Ishikawa (cell line): ENCODE measurements at regions not wholly inside any gene's neighbourhood (a gene's known extent, or its start where the extent isn't known, plus 50 kb on each side); places are given as distances from the start of the nearest gene placed in this dataset.

Experiments
- CEBPB ChIP-seq: IDR thresholded peaks from 2 replicates; pipeline ENCODE4 v1.6.1; 2012
- CREB1 ChIP-seq: IDR thresholded peaks from 2 replicates; pipeline ENCODE4 v1.6.1; 2012; ENCODE audit warnings: low read depth
- EGR1 ChIP-seq: IDR thresholded peaks from 2 replicates; pipeline ENCODE4 v1.6.1; 2012
- EP300 ChIP-seq: IDR thresholded peaks from 2 replicates; pipeline ENCODE4 v1.6.1; 2012; ENCODE audit warnings: borderline replicate concordance
- FOXM1 ChIP-seq: IDR thresholded peaks from 2 replicates; pipeline ENCODE4 v1.6.1; 2012; ENCODE audit warnings: low read depth, borderline replicate concordance
- NFIC ChIP-seq: IDR thresholded peaks from 2 replicates; pipeline ENCODE4 v1.6.1; 2012
- RAD21 ChIP-seq: IDR thresholded peaks from 2 replicates; pipeline ENCODE4 v1.6.1; 2012; ENCODE audit warnings: low read depth
- TAF1 ChIP-seq: IDR thresholded peaks from 2 replicates; pipeline ENCODE4 v1.6.1; 2012; ENCODE audit warnings: low read depth, mild to moderate bottlenecking
- TCF12 ChIP-seq: IDR thresholded peaks from 2 replicates; pipeline ENCODE4 v1.6.1; 2012; ENCODE audit warnings: low read depth
- TEAD4 ChIP-seq: IDR thresholded peaks from 2 replicates; pipeline ENCODE4 v1.6.1; 2012
- YY1 ChIP-seq: IDR thresholded peaks from 2 replicates; pipeline ENCODE4 v1.6.1; 2012; ENCODE audit warnings: low read depth
- ZBTB7A ChIP-seq: IDR thresholded peaks from 2 replicates; pipeline ENCODE4 v1.6.1; 2012; ENCODE audit warnings: low read depth
- TF ChIP-seq, protein P1 (sequence below): IDR thresholded peaks from 2 replicates; pipeline ENCODE4 v1.6.1; 2012; ENCODE audit warnings: low read depth, mild to moderate bottlenecking
- TF ChIP-seq, protein P2 (sequence below): IDR thresholded peaks from 2 replicates; pipeline ENCODE4 v1.6.1; 2012
- TF ChIP-seq, protein P3 (sequence below): IDR thresholded peaks from 2 replicates; pipeline ENCODE4 v1.6.1; 2012

DNA sequence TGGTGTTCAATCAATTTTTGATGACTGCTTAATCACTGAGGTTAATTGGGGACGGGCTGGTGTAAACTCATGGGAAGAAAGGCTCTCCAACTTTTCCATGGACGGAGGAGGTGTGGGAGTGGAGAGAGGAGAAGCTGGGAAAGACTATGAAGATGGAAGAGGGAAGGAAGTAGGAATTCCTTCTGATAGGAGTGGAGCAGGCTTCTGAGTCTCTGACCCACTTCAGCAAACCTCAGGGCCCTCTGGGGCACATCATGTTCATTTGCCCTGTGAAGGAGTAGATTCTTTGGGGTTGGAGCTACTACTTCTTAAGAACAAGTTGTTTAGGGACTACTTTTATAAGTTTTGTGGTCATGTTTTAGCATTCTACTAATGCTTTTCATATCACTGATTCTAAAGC, 87.0 kb upstream of the MAP4K3 start:
- TF ChIP-seq CEBPB = no peak
- TF ChIP-seq EP300 = no peak

DNA sequence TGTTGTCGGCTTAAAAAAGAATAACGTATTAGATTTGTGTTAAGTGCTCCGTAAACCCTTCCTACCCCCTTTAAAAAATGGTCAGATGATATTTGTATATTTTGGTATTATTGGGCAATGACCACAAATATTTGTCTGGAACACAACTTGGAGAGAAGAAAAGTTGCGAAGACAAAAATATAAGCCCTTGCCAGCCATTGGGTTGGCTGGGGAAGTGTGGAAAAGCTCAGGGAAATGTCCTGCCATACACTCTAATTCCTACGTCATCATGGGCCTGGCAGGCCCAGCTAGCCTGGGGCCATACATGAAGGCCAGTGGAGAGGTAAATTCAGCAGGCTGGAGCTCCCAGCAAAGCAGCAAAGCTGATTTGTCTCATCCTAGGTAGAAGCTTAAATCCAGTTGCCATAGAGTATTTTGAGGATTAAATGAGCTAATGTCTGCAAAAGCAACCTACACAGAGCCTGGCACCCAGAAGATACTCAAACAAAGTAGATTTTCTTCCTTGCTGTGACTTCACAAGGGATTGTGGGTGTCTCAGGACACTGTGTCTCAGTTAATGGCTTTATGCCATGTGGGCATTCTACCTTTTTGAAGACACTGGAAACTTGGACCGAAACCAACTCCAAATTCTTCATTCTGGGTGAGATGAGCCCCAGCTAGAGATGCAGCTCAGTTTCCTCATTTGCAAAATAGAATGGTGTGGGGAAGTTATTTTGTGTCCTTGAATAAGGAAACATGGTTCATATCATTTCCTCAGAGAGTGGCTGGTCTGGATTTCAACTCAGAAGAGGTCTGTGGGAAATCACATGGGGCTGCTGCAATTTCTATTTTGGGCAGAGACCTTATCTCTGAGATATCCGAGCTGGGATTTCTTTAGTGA, 87.9 kb upstream of the MAP4K3 start:
- TF ChIP-seq TAF1 (no peak), TCF12 (no peak), FOXM1 (no peak), EGR1 (no peak), CREB1 (no peak), CEBPB (no peak), NFIC (no peak), RAD21 (no peak), TEAD4 (no peak), YY1 (no peak), EP300 (no peak), ZBTB7A (no peak)
- TF ChIP-seq, protein P1, sequence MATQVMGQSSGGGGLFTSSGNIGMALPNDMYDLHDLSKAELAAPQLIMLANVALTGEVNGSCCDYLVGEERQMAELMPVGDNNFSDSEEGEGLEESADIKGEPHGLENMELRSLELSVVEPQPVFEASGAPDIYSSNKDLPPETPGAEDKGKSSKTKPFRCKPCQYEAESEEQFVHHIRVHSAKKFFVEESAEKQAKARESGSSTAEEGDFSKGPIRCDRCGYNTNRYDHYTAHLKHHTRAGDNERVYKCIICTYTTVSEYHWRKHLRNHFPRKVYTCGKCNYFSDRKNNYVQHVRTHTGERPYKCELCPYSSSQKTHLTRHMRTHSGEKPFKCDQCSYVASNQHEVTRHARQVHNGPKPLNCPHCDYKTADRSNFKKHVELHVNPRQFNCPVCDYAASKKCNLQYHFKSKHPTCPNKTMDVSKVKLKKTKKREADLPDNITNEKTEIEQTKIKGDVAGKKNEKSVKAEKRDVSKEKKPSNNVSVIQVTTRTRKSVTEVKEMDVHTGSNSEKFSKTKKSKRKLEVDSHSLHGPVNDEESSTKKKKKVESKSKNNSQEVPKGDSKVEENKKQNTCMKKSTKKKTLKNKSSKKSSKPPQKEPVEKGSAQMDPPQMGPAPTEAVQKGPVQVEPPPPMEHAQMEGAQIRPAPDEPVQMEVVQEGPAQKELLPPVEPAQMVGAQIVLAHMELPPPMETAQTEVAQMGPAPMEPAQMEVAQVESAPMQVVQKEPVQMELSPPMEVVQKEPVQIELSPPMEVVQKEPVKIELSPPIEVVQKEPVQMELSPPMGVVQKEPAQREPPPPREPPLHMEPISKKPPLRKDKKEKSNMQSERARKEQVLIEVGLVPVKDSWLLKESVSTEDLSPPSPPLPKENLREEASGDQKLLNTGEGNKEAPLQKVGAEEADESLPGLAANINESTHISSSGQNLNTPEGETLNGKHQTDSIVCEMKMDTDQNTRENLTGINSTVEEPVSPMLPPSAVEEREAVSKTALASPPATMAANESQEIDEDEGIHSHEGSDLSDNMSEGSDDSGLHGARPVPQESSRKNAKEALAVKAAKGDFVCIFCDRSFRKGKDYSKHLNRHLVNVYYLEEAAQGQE = no peak
- TF ChIP-seq, protein P2, sequence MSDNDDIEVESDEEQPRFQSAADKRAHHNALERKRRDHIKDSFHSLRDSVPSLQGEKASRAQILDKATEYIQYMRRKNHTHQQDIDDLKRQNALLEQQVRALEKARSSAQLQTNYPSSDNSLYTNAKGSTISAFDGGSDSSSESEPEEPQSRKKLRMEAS = no peak
- TF ChIP-seq, protein P3, sequence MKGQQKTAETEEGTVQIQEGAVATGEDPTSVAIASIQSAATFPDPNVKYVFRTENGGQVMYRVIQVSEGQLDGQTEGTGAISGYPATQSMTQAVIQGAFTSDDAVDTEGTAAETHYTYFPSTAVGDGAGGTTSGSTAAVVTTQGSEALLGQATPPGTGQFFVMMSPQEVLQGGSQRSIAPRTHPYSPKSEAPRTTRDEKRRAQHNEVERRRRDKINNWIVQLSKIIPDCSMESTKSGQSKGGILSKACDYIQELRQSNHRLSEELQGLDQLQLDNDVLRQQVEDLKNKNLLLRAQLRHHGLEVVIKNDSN = no peak

DNA sequence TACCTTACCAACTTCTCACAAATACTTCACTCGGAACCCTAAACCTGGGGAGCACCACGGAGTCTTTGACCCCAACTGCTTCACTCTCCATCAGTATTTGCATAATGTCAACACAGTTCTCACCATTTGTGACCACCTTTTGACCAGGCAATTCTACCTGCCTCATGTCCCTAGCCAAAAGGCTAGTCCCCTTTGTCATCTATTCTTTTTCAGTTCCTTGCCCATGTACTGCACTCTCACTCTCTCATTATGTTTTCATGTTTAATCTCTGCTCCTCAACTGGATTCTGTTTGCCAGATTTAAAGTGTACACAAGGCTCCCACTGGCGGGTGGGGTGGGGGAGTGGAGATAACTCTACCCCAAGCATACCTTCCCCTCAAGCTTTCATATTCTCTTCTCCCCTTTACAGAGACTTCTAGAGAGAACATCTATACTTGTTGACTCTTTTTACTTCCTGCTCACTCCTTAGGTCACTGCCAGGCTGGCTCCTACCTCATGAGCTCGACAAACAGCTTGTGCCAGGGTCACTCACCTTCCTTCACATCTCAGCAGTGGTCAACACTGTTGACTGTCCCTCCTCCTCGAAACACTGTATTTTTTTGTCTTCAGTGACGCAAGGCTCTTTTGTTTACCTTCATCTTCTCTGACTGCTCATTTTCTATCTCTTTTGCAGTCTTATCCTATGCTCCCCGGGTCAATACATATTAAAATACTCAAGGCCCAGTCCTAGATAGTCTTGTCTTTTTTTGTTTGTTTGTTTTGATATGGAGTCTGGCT, 88.7 kb upstream of the MAP4K3 start:
- TF ChIP-seq, protein P2 = no peak
- no peak for TF ChIP-seq YY1
- TF ChIP-seq TCF12 = no peak
- no peak for TF ChIP-seq EP300

DNA sequence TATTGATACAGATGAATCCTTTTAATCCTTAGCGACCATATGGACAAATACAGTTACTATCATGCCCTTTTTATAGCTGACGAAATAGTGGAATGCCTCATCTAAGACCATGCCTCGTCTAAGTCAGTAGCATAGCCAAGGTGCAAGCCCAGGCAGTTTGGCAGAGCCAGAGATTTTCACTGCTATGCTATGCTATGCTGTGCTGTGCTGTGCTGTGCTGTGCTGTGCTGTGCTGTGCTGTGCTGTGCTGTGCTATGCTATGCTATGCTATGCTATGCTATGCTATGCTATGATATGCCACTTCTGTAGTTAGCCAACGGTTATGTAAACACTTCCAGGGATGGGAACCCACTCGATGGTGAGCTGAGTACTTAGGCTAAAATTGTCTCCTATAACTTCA, 91.6 kb upstream of the MAP4K3 start:
- TF ChIP-seq TCF12 (no peak), TEAD4 (no peak), RAD21 (no peak), CREB1 (no peak)
- TF ChIP-seq, protein P1 = no peak
- TF ChIP-seq, protein P3 = no peak

DNA sequence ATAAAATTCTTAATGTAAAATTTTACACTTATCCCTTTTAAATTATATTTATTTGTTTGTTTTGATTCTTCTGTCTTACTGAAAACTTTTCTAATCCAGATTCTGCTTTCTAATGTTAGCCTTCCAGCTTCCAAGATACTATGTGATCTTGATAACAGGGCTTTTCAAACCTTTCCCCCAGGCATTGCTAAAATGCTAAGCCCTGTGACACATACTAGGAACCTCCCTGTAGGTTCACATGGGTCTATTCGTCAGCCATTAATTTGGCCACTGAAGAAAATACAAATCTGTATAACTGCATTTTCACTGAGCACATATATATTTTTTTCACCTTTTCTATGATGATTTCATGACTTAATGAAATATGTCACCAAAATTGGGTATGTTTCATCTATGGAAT, 92.8 kb upstream of the MAP4K3 start:
- no peak for TF ChIP-seq ZBTB7A
- no peak for TF ChIP-seq NFIC
- no peak for TF ChIP-seq CEBPB
- no peak for TF ChIP-seq RAD21
- TF ChIP-seq, protein P2 = no peak

DNA sequence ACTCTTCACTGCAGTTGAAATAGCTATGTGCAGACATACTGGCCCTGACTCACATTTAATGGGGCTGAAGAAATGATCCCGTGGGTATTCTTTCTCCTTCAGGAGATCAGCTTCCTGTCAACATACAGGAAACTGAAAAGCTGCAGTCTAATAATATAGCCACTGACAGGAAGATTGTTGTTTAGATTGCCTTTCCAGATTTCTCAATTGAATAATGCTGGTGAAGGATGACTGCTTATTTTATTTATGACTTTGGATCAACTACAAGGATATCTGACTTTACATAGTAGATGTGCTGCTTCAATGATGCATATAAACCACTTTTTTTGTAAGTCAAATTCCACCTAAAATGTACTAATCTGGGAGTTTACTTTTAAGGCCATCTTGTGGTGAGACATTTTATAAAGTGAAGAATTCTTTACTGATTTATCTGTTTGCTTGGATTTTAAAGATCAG, 93.4 kb upstream of the MAP4K3 start:
- TF ChIP-seq YY1 (no peak), EGR1 (no peak), CREB1 (no peak), ZBTB7A (no peak), NFIC (no peak), EP300 (no peak), FOXM1 (no peak), TCF12 (no peak), TAF1 (no peak)
- TF ChIP-seq, protein P3 = no peak
- TF ChIP-seq, protein P2 = no peak
- TF ChIP-seq, protein P1 = no peak
